ENCODE measurements at regions not wholly inside any gene's neighbourhood (a gene's known extent, or its start where the extent isn't known, plus 50 kb on each side); places are given as distances from the start of the nearest gene placed in this dataset.

DNA sequence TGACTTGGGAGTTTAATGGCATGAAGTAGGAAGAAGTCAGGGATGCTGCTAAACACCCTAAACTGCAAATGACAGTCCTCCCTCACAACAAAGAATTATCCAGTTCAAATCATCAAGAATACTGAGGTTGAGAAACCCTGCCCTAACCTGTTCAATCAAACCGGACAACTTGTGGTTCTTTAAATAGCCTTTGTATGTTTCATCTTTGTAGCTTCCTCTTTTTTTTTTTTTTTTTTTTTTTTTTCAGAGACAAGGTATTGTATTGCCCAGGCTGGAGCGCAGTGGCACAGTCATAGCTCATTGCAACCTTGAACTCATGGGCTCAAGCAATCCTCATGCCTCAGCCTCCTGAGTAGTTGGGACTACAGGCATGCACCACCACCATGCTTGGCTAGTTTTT, 52.5 kb upstream of the TTC29 start:
- no peak for DNase-seq

DNA sequence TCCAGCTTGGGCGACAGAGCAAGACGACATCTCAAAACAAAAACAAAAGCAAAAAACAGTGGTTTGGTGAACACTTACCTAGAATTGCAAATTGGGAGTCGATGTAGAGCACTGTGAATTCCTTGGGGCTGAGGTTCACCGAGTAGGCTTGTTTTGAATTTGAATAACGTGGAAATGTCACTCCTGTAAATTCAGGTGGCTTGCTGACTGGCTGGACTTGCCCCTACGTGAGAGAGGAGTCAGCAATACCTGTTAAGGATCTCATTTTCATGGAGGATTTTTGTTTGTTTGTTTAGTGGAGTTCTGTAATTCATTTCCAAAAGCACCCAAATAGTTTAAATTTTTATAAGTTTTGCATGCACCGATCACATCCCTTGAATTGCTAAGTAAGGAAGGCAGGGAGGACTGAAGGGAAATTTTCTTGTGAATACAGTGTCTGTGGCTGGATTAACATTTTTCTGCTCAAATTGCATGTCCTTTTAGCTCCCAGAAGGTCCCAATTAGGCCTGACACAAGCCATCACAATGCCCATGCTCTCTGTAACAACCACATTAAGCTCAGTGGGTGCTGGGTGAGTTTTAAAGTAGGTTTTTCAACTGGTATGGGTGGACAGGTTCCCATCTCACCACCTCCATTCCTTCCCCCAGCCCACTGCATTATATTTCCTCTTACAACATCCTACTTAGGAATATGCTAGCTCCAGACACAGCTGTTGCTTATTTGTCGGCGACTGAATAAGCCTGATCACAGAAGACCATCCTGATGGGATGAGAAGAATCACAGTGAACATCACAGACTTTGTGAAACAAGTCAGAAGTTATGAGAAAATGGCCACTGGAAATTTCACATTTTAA, 58.5 kb upstream of the TTC29 start:
- DNase-seq, result no peak

DNA sequence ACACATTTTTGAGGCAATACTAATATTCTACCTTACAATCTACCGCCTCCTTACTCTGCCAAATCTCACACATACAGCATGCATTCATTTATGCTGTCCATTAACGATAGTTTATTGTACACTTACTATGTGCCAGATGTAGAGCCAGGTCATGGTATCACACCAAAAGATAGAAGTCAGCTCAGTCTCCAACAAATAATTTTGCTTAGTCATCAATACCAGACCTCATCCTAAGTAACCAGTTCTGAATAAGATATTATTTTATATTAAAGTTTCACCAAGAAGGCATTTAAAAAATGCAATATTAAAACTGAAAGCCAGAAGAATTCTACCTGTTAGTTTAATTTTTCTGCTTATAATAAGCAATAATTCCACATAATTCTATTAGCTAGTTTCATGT, 60.6 kb upstream of the TTC29 start:
- DNase-seq, result no peak

DNA sequence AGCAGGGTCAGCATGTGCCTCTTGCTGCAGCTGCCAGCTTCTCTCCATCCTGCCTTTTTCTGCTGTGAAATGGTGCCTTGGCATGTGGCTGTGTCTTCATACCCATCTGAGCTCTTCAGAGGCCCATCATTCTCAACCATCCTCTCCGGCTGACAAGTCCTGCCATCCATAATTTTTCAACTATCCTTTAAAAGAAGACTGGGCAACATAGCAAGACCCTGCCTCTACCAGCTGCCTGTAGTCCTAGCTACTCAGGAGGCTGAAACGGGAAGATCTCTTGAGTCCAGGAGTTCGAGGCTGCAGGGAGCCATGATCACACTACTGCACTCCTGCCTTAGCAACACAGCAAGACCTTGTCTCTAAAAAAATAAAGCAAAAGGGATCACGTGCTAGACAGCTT, 64.2 kb upstream of the TTC29 start:
- no peak for DNase-seq

DNA sequence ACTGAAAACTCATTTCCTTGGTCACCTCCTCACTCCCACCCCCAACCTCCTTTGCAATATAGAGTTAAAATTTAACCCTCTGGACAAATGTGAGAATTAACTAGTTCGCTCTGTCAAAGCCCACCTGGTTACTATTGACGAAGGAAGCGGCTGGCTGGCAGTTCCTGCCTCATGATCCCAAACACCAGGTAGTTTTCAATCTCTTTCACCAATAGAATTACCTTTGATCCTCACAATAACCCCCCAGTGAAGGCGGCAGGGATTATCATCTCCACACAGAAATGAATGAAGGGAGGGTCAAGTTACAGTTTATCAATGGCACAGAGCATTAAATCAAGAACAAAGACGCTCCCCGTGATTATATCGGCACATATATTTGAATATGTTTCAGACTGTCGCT, 65.7 kb upstream of the TTC29 start:
- DNase-seq, result no peak

DNA sequence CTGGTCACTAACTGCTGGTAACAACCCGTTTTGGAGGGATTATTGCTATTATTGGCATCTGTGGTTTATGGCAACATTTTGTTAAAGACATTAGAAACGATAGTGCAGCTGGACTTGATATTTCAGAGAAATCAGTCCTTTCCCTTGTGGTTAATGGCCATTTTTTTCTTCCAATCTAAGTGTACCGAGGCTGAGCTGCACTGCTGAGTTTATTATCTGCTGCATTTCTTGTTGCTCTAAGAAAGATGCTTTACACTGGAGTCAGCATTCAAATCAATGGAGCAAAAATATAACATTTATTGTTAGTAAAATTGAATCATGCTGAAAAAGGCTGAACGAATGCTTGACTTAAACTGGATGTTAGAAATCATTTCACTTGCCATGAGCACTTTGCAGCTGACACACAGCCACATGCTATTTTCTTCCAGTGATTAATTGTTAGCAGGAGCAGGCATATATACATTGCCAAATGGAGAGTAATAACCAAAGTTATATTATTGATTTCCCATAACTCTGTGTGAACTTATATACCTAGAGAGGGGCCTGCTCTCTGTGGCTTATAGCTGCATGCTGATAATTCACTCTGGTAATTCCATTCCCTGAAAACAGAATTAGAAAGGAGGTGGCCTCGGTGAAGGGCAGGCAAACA, 66.5 kb upstream of the TTC29 start:
- no peak for DNase-seq

DNA sequence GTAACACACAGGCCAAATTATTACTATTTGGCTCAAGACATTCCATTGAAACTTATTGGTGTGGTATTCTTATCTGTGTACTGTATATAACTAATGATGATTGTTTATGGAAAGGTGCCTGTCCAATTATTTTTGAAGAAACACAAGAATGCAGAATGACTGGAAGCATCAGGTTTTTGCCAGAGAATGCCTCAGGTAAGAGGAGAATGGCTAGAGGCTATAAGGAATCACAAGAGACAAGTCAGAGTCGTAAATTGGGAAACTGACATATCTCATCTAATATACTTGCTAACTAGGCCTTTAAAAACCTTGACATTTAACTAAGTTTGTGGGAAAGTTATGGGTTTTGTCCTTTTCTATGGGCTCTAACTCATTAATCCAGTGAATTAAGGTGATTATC, 69.3 kb upstream of the TTC29 start:
- no peak for DNase-seq

DNA sequence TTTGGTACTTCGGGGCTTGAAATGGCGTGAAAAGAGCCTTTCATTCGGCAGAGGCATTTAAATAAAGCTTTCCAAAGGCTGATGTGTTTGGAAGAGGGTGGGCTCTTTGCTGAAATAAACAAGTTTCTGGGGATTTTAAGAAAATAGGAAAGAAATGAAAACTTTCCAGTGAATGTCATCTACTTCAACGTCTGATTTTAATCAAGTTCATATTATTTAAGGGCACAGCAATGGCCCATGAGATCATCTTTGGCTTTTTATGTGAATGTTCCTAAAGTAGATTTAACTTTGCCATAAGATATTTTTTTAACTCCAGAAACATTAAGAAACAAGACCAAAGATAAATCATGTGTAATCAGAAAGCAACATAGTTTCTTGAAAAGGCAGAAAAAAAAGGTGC, 69.8 kb upstream of the TTC29 start:
- no peak for DNase-seq

DNA sequence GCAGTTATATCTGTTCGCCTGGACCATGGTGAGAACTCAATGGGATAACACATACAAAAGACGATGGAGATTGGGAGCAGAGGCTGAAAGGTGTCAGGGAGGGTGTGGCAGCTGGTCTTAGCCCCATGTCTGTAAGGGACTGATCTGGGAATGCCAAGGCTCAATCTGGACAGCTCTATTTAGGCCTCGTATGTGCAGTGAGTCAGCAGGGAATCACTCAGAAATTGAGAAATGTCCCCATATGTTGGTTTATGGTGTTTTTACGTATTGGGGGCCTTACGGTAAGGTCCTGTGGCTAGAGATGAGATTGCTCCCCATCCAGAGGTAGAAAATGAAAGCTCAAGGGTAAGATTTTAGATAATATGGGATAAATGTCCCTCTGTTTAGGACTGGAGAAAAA, 71.4 kb upstream of the TTC29 start:
- no peak for DNase-seq

DNA sequence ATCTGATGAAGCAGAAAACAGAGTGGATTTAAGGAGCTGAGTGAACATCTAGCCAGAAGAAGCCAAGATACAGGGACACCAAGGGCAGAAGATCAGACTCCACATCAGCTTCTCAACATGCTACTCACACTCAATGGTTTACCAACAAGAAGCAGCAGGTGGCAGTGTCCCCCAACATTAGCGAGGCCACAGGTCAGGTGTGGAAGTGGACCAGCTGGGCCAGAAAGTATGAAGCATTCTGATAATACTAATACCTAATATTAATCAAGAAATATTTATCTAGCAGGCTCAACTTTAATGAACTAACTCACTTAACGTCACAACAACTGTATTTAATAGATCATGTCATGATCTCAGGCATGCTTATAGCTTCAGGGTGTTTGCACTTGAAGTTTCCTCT, 73.4 kb upstream of the TTC29 start:
- peak; percentile 6 to 23 for DNase-seq

DNA sequence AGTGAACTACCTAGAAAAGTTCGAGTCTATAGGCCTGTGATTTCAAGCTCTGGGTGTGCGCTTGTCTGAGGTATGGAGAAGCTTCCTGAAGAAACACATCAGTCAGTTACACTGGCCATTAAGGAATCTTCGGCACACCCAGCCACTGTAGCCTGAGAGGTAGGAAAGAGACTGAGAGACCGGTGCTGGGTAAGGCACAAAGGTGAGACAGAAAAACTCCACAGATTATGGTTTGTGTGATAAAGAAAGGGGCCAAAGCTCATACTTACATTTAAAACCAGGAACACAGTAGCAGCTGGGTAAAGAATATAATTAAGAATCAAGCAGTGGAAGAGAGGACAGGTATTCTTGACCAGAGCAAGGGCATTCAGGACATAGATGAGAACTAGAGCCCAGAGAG, 74.8 kb upstream of the TTC29 start:
- DNase-seq, result no peak

DNA sequence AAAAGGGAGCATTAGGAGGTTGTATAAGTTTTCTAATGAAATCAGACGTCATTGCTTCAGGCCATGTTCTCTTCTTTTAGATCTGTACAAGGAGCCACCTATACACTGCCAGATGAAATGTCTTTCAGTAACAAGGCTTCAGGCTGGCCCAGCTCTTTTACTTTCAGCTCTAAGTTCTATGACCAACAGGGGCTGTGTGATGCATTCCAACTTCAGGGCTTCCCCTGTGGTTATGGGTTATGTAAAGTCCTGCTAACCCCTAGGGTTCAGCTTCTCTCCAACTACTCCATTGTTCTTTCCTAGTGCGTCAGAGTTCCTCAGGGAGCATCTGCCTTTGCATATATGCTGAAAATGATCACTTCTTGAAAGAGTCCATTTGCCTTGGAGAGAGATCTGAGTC, 79.4 kb upstream of the TTC29 start:
- no peak for DNase-seq

DNA sequence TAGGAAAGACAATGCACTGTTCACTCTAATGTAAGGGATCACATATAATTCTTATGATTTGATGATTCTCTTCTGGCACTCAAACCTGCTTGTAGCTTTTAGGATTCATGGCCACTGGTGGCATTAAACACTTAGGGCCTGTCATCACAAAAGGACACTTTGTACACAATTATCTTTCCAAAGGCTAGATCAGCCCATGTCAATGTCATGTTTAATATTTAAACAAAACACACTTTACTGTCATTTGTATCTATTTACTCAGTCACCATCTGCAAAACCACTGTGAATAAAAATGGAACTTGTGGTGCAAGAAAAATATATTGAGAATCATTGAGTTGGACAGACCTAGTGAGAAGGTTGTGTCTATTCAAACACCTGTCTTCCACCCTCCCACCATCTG, 83.6 kb upstream of the TTC29 start:
- peak; percentile 27 to 45 for DNase-seq

DNA sequence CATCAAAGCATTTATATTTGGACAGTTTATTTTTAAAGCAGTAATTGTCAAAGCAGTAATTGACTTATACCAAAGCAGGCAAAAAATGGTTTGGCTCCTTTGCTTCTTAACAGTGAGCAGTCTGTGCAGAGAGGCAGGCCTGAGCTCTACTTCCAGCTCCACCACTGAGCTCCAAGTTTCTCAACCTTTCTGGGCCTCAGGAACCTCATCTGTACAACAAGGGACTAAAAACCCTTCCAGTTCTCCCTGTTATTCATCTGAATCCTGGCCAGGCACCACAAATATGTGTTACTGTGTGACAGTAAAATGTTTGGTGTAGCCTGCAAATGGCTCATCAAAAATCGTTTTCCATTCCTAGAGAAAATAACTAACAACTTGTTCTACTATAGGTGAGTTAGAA, 88.7 kb upstream of the TTC29 start:
- no peak for DNase-seq

DNA sequence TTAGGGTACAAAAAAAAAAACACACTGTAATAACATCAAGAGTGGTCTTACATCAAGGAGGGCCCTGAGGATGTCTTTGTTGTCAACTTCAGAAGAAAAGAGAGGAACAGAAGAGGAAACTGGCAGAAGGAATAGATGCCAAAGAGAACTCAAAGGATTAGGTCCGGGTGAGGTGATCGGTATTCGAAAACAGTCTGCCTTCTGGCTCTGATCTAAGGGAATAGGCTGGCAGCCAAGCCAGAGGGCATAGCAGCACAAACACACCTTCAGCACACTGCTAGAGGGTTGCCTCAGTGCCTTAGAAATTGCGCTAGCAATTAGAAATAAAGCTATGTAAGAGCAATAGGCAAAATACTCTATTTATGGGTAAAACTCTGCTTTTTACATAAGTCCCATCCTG, 91.4 kb upstream of the TTC29 start:
- DNase-seq, result no peak

DNA sequence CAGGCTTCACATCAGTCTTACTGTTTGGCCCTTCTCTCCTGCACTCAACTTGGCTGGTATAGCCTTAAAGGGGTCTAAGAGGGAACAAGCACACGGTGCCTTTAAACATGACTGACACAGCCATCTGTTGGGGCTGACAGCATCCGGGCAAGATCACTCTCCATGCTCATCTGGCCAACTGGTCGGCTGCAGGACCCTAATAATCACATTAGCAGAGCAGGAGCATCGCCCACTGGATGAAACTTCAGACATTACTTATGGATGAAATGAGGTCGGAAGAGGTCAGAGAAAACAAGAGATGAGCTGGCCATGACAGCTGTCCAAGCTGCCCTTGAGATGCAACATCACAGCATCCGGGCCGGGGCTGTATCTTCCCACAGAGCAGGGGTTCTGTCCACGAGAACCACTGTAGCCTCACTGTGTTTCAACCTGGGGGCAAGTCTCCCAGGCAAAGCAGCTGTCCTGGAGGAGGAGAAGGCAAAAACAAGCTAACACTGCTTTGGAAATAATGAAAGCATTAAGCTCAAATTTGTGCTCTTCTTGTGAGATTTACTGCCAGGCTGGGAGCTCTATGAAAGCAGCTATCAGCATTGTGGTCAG, 94.4 kb upstream of the TTC29 start:
- DNase-seq, result no peak

DNA sequence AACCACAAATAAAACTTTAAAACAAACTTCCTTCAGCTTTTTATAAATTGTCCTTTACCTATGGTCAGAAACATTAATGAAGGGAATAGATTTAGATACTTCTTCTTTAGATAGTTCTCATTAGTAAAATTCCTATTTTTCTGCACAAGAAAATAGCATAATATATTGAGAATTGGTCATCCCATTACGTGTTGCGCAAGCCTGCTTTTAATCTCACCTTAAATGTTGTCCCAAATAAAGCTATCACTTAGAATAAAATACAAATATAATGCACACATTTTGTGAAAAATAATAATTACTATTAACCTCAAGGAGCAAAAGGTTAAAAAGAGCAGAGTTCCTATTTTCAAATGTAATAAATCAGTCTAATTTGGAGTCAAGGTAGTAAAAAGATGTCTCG, 95.2 kb upstream of the TTC29 start:
- DNase-seq, result no peak

DNA sequence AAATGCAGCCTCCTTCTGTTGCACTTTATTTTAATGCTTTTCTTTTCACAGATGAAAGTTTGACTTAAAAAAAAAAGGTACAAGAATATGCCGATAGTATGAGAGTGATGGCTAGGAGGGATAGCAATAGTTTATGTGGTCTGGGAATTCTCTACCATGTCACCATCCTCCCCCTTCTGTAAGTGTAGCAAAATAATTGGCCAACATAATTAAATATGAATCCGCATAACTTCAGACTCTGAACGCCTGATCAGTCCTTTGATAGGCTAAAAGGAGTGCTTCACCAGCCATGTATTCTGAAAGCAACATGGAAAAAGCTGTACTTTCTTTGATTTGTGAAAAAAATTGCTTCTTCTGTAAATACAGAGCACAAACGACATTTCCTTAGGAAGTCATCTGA, 95.7 kb upstream of the TTC29 start:
- DNase-seq, result no peak

DNA sequence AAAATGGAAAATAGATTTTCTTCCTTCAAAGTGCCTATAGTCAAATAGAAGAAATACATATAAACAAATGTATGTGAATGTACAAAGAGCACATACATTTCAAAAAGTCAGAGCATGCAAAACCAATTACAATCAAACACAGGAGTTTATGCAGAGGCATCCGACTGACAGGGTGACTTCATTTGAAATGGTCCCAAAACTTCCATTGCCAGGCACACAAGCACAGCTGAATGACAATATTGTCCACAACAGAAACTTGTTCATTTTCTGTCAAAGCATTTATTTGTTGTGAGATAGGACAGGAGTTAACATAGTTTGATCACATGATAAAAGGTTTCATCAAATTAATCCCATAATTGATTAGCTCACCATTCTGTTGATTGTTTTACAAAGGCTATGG, 96.4 kb upstream of the TTC29 start:
- DNase-seq, result no peak

DNA sequence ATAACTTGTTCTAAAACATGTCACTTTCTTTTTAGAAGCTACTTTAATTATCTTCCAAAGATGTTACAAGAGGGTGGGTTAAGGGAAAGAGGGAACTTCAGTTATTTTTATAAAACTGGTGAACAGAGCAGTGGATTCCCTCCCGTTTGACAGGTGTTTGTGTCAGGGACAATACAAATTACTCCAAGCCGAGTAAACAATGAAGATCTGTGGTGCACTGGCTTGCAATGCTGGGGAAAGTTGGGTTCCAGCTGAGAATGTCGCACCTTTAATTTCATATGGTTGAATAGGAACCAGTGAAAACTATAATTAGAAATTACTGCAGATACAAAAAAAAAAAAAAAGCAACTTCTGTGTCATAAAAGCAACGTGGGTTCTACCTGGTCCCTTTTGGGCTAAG, 98.6 kb upstream of the TTC29 start:
- no peak for DNase-seq

DNA sequence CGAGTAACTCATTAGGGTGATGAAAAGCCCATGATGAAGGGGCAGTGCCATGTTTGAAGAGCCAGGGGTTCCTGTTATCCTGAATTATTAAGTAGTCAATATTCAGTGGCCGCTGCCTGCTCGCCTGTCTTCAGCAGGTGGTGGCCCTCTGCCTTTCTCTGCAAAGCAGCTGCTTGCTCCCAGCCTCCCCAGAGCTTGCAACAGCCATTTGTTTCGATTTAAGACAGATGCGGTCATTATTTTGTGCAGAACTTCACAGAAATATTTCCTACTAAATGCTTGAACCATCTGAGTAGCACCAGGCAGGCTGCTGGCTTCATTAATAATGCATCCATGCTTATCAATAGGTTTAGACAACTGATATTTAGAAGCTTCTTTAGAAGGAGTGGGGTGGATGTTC, 104.3 kb upstream of the TTC29 start:
- DNase-seq, result no peak

DNA sequence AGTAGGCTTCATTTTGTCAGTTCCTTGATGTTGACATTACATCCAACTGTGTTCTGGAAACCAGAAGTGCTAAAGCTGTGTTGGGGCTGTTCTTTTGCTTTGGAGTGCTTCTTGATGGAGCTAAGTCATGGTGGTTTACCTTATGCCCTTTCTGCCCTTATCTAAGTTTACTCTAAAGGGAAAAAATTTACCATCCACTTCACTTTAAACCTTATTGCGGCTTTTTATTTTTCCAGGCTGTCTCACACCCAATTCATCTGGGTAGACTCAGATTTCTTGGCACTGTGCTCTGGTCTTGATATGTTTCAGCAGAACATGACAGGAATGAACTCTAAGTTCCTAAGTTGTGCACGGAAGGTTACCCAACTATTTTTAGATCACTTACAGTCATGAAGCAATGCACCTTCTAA, 104.7 kb upstream of the TTC29 start:
- no peak for DNase-seq

DNA sequence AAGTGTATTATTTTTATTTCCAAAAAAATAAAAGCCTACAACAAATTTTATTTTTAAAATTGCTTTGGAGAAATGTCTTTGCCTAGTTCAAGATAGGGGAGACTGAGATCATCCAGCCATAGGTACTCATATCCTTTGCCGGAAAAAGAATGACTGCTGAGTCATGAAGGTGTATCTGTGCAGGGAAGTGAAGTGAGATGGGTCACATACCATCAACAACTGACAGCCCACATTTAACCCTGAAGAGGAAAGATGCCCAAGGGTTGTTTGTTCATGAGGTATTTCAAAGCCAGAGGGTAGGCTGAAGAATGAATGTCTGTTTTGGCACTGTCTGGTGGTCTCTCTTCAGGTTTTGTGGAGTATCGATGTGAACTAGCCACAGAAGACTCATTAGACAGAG, 106.7 kb upstream of the TTC29 start:
- DNase-seq, result no peak

DNA sequence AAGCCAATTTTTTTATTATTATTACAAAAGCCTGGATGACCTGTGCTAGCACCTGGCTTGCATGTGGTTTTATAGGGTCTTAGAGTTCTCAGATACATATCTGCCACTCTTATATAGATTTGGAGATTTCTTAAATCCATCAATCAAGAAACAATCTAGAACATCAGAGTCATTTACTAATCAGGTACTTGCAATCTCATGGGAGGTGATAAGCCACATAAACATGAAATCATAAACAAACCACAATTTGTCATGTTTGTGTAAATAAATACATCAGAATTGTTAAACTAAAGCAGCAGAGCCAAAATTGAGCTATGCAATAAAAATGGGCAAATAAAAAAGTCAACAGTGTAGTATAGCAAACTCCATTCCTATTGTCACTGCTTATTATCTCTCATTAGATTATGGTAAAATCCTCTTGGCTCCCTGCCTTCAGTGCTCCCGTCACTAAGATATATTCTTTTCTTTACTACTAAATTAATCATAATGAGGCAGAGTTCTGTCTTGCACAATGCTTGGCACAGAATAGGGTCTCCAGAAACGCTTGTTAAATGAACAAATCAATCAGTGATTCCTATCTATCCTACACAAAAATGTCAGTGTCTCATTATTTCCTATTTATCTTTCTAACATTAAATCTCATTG, 108.7 kb upstream of the TTC29 start:
- no peak for DNase-seq
